SK-N-SH (cell line): ENCODE measurements at regions not wholly inside any gene's neighbourhood (a gene's known extent, or its start where the extent isn't known, plus 50 kb on each side); places are given as distances from the start of the nearest gene placed in this dataset.

ENCODE experiments used
- EP300 ChIP-seq, 2 experiments: IDR thresholded peaks; 2 replicates each; pipeline versions ENCODE4 v1.4.0 to v1.6.1; 2012; ENCODE audit warnings: borderline replicate concordance in 1 of 2, low read depth in 1 of 2, low read length in 1 of 2
- EZH2phosphoT487 ChIP-seq: fragments of 200-600 bp; sonication (generic); IDR thresholded peaks from 2 replicates; pipeline ENCODE4 v1.6.1; 2017; ENCODE audit warnings: low read depth, mixed run types, mild to moderate bottlenecking, antibody characterized with exemption, moderate library complexity, borderline replicate concordance
- FOXJ3 ChIP-seq: sonication (generic); formaldehyde crosslinking; IDR thresholded peaks from 2 replicates; pipeline ENCODE4 v1.5.1; 2020; ENCODE audit warnings: mild to moderate bottlenecking, missing genetic modification reagents
- FOXM1 ChIP-seq: IDR thresholded peaks from 2 replicates; pipeline ENCODE4 v1.4.0; 2012; ENCODE audit warnings: low read depth, mild to moderate bottlenecking
- POLR2AphosphoS5 ChIP-seq: IDR thresholded peaks from 2 replicates; pipeline ENCODE4 v1.6.1; 2012; ENCODE audit warnings: low read depth, low read length
- RAD21 ChIP-seq: IDR thresholded peaks from 2 replicates; pipeline ENCODE4 v1.6.1; 2012; ENCODE audit warnings: mild to moderate bottlenecking, low read length
- RFX5 ChIP-seq: IDR thresholded peaks from 2 replicates; pipeline ENCODE4 v1.6.1; 2012; ENCODE audit warnings: mild to moderate bottlenecking, improper control_type of control experiment, low read length
- SMC3 ChIP-seq: IDR thresholded peaks from 2 replicates; pipeline ENCODE4 v1.6.1; 2012; ENCODE audit warnings: low read depth, low read length, improper control_type of control experiment
- TAF1 ChIP-seq: IDR thresholded peaks from 2 replicates; pipeline ENCODE4 v1.6.1; 2012; ENCODE audit warnings: low read depth, mild to moderate bottlenecking, low read length, moderate library complexity, borderline replicate concordance
- YY1 ChIP-seq: IDR thresholded peaks from 2 replicates; pipeline ENCODE4 v1.4.0; 2012; ENCODE audit warnings: low read depth, mild to moderate bottlenecking
- TF ChIP-seq, protein P1 (sequence below): fragments of 200-600 bp; sonication (generic); IDR thresholded peaks from 2 replicates; pipeline ENCODE4 v1.6.1; 2017; ENCODE audit warnings: antibody characterized with exemption, mild to moderate bottlenecking, moderate library complexity
- TF ChIP-seq, protein P2 (sequence below): IDR thresholded peaks from 2 replicates; pipeline ENCODE4 v1.6.1; 2012; ENCODE audit warnings: mild to moderate bottlenecking, low read depth, low read length, moderate library complexity
- TF ChIP-seq, protein P3 (sequence below): IDR thresholded peaks from 2 replicates; pipeline ENCODE4 v1.4.0; 2012; ENCODE audit warnings: low read depth, borderline replicate concordance
- TF ChIP-seq, protein P4 (sequence below): IDR thresholded peaks from 2 replicates; pipeline ENCODE4 v1.4.0; 2012; ENCODE audit warnings: low read depth, borderline replicate concordance

DNA sequence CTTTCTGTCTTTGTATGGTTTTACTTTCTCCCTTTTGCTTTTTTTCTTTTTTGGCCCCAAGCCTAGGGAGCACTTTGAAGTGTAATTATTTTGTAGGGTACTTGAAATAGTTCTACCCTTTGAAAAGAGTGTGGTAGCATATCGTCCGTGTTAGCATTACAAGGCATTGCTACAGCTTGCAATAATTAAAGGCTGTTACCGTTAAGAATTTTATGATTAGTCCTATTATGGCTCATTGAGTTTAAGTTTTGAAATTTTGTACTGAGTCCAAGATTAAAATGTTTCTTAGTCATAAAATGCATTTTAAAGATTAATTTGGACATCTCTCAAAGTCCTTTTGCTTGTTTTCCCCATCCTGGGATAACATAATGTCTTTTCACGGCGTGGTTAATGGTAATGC lies 490.0 kb upstream of the LRRN3 start:
- TF ChIP-seq, protein P1, sequence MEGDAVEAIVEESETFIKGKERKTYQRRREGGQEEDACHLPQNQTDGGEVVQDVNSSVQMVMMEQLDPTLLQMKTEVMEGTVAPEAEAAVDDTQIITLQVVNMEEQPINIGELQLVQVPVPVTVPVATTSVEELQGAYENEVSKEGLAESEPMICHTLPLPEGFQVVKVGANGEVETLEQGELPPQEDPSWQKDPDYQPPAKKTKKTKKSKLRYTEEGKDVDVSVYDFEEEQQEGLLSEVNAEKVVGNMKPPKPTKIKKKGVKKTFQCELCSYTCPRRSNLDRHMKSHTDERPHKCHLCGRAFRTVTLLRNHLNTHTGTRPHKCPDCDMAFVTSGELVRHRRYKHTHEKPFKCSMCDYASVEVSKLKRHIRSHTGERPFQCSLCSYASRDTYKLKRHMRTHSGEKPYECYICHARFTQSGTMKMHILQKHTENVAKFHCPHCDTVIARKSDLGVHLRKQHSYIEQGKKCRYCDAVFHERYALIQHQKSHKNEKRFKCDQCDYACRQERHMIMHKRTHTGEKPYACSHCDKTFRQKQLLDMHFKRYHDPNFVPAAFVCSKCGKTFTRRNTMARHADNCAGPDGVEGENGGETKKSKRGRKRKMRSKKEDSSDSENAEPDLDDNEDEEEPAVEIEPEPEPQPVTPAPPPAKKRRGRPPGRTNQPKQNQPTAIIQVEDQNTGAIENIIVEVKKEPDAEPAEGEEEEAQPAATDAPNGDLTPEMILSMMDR = no peak
- TF ChIP-seq FOXJ3 (CRISPR knock-in tag) (no peak), RAD21 (no peak), RFX5 (no peak), EP300 (IDR thresholded peaks at IDR 0.05; ENCODE audit: borderline replicate concordance in 1 of 2, low read depth in 1 of 2, low read length in 1 of 2) (no peak), FOXM1 (no peak), SMC3 (no peak), TAF1 (no peak), YY1 (no peak), EZH2phosphoT487 (no peak), POLR2AphosphoS5 (no peak)
- TF ChIP-seq, protein P2, sequence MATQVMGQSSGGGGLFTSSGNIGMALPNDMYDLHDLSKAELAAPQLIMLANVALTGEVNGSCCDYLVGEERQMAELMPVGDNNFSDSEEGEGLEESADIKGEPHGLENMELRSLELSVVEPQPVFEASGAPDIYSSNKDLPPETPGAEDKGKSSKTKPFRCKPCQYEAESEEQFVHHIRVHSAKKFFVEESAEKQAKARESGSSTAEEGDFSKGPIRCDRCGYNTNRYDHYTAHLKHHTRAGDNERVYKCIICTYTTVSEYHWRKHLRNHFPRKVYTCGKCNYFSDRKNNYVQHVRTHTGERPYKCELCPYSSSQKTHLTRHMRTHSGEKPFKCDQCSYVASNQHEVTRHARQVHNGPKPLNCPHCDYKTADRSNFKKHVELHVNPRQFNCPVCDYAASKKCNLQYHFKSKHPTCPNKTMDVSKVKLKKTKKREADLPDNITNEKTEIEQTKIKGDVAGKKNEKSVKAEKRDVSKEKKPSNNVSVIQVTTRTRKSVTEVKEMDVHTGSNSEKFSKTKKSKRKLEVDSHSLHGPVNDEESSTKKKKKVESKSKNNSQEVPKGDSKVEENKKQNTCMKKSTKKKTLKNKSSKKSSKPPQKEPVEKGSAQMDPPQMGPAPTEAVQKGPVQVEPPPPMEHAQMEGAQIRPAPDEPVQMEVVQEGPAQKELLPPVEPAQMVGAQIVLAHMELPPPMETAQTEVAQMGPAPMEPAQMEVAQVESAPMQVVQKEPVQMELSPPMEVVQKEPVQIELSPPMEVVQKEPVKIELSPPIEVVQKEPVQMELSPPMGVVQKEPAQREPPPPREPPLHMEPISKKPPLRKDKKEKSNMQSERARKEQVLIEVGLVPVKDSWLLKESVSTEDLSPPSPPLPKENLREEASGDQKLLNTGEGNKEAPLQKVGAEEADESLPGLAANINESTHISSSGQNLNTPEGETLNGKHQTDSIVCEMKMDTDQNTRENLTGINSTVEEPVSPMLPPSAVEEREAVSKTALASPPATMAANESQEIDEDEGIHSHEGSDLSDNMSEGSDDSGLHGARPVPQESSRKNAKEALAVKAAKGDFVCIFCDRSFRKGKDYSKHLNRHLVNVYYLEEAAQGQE = no peak
- TF ChIP-seq, protein P3, sequence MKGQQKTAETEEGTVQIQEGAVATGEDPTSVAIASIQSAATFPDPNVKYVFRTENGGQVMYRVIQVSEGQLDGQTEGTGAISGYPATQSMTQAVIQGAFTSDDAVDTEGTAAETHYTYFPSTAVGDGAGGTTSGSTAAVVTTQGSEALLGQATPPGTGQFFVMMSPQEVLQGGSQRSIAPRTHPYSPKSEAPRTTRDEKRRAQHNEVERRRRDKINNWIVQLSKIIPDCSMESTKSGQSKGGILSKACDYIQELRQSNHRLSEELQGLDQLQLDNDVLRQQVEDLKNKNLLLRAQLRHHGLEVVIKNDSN = no peak
- TF ChIP-seq, protein P4, sequence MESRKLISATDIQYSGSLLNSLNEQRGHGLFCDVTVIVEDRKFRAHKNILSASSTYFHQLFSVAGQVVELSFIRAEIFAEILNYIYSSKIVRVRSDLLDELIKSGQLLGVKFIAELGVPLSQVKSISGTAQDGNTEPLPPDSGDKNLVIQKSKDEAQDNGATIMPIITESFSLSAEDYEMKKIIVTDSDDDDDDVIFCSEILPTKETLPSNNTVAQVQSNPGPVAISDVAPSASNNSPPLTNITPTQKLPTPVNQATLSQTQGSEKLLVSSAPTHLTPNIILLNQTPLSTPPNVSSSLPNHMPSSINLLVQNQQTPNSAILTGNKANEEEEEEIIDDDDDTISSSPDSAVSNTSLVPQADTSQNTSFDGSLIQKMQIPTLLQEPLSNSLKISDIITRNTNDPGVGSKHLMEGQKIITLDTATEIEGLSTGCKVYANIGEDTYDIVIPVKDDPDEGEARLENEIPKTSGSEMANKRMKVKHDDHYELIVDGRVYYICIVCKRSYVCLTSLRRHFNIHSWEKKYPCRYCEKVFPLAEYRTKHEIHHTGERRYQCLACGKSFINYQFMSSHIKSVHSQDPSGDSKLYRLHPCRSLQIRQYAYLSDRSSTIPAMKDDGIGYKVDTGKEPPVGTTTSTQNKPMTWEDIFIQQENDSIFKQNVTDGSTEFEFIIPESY = no peak
